Spleen (tissue), 7 donors: ENCODE measurements at regions not wholly inside any gene's neighbourhood (a gene's known extent, or its start where the extent isn't known, plus 50 kb on each side); places are given as distances from the start of the nearest gene placed in this dataset.

ENCODE experiments used
- POLR2A ChIP-seq, 3 donors: fragments of 450-650 bp; IDR thresholded peaks; one replicate each; pipeline ENCODE4 v1.5.1; 2017; ENCODE audit warnings: antibody characterized with exemption in 3 of 3, mild to moderate bottlenecking in 1 of 3
- TF ChIP-seq, protein P1 (sequence below), 11 experiments: fragments of 200-600 bp in 7 of 11; fragments of 450-650 bp in 4 of 11; sonication (generic) in 4 of 11; IDR thresholded peaks in 8 of 11; conservative IDR thresholded peaks in 3 of 11; 1 replicate in 7 of 11; 2 replicates in 4 of 11; pipeline versions ENCODE4 v1.4.0 to v1.8.0; 2016 to 2021; ENCODE audit warnings: antibody characterized with exemption in 11 of 11, inconsistent platforms in 4 of 11, mild to moderate bottlenecking in 1 of 11
- donor health status: DM: no; HTN: no; CAD: no; lungs with moderate emphysema.
- donor health status: DM: no; HTN: no; CAD: no.
- donor health status: DM: no; HTN: no; CAD: no.

DNA sequence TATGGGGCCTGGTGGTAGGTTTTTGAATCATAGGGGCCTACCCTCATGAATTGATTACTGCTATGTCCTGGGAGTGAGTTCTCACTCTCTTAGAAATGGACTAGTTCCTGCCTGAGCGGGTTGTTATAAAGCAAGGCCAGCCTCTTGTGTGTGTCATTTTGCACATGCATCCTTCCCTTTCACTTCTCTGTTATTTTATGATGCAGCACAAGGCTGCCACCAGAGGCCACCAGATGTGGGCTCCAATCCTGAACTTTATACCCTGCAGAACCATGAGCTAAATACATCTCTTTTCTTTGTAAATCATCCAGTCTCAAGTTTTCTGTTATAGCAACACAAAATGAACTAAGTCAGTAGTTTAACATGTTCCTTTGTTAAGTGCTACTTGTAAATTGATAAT is 251.4 kb downstream of the BLID start:
- TF ChIP-seq, protein P1, sequence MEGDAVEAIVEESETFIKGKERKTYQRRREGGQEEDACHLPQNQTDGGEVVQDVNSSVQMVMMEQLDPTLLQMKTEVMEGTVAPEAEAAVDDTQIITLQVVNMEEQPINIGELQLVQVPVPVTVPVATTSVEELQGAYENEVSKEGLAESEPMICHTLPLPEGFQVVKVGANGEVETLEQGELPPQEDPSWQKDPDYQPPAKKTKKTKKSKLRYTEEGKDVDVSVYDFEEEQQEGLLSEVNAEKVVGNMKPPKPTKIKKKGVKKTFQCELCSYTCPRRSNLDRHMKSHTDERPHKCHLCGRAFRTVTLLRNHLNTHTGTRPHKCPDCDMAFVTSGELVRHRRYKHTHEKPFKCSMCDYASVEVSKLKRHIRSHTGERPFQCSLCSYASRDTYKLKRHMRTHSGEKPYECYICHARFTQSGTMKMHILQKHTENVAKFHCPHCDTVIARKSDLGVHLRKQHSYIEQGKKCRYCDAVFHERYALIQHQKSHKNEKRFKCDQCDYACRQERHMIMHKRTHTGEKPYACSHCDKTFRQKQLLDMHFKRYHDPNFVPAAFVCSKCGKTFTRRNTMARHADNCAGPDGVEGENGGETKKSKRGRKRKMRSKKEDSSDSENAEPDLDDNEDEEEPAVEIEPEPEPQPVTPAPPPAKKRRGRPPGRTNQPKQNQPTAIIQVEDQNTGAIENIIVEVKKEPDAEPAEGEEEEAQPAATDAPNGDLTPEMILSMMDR (IDR thresholded peaks at IDR 0.05 in 8 of 11, conservative IDR thresholded peaks at IDR 0.05 in 3 of 11) = no peak
- TF ChIP-seq POLR2A (IDR thresholded peaks at IDR 0.05) = no peak
